ENCODE measurements at regions not wholly inside any gene's neighbourhood (a gene's known extent, or its start where the extent isn't known, plus 50 kb on each side); places are given as distances from the start of the nearest gene placed in this dataset.
A peak's percentile ranks its signal among the peaks of the same experiment; 100 is the strongest.

DNA sequence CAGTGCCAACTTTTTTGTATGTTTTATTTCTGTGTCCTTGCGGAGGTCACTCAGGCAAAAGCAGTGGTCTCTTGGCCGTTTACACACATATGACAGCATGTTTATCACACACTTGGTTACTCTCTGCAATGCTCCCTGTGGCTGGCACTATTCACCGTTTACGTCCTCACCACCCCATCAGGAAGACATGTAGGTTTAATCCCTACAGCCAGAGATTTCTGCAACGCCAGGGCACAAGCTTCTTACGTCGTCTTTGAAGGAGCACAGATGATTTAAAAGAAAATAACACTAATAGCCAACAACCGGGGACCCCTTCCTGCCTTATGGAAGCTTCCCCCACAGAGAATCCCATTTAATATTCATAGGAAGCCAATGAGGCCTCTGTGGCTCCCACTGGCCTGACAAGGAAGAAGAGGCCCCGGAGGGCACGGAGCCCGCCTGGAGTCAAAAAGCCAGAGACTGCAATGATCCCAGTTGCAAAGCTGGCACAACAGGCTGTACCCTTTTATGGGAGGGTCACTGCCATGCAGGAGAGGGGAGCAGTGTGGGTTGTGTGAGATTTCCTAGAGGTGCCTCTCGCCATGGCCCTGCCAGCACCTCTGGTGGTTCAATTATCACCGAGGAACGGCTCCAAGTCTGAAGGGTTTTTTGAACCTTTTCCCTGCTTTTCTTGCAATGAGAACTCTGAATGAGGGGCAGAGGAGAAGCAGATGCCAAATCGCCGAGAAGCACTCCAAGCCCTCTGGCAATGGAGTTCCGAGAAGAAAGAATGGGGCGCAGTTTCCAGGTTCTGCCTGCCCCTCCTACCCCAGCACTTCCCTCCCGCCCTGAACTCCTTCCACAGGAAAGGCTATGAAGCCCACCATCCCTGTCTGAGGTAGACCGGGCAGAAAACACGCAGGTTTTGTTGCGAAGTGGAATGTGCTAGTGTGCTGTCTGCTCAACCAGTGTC is 96.2 kb downstream of the THBS2 start:
- Mint-ChIP-seq H3K9me3 (no peaks in the 10 kb centered on the region), H3K4me3 (ENCODE audit: low read depth) (no peak overlapping the region), H3K27ac (no peak overlapping the region), H3K4me1 (ENCODE audit: low read depth) (no peaks in the 10 kb centered on the region), H3K36me3 (ENCODE audit: low read depth) (no peaks in the 10 kb centered on the region), H3K27me3 (ENCODE audit: low read depth) (no peaks in the 10 kb centered on the region)
- intact Hi-C loops (cut with micrococcal nuclease) = no loop called here
- DNase-seq (ENCODE audit: low spot score) = no peak

GRCh38 chr6:169156793-169157147 is 96.9 kb downstream of the THBS2 start:
- Mint-ChIP-seq H3K4me1 (ENCODE audit: low read depth) (no peaks in the 10 kb centered on the region), H3K27me3 (ENCODE audit: low read depth) (no peaks in the 10 kb centered on the region), H3K27ac (no peak overlapping the region), H3K36me3 (ENCODE audit: low read depth) (no peaks in the 10 kb centered on the region), H3K9me3 (no peaks in the 10 kb centered on the region), H3K4me3 (ENCODE audit: low read depth) (no peak overlapping the region)
- intact Hi-C loops (cut with micrococcal nuclease) = no loop called here
- DNase-seq (ENCODE audit: low spot score) = no peak

- Mint-ChIP-seq H3K27ac (no peak overlapping the region), H3K4me1 (ENCODE audit: low read depth) (no peaks in the 10 kb centered on the region), H3K9me3 (no peaks in the 10 kb centered on the region), H3K27me3 (ENCODE audit: low read depth) (no peaks in the 10 kb centered on the region), H3K36me3 (ENCODE audit: low read depth) (no peaks in the 10 kb centered on the region), H3K4me3 (ENCODE audit: low read depth) (no peak overlapping the region)
- DNase-seq (ENCODE audit: low spot score) = peak; percentile 6
- intact Hi-C loops (cut with micrococcal nuclease) = no loop called here
Observed at GRCh38 chr6:169156108-169156792, 97.4 kb downstream of the THBS2 start.

GRCh38 chr6:169155481-169155880 is 98.2 kb downstream of the THBS2 start:
- H3K9me3 Mint-ChIP-seq = no peaks in the 10 kb centered on the region
- no peak overlapping the region for H3K4me3 Mint-ChIP-seq (ENCODE audit: low read depth)
- no peaks in the 10 kb centered on the region for H3K4me1 Mint-ChIP-seq (ENCODE audit: low read depth)
- H3K27ac Mint-ChIP-seq = no peak overlapping the region
- intact Hi-C loops (cut with micrococcal nuclease) = no loop called here
- no peak for DNase-seq (ENCODE audit: low spot score)
- no peaks in the 10 kb centered on the region for H3K27me3 Mint-ChIP-seq (ENCODE audit: low read depth)
- no peaks in the 10 kb centered on the region for H3K36me3 Mint-ChIP-seq (ENCODE audit: low read depth)

GRCh38 chr6:169153401-169153800 is 100.2 kb downstream of the THBS2 start:
- no peak overlapping the region for H3K27ac Mint-ChIP-seq
- intact Hi-C loops (cut with micrococcal nuclease) = no loop called here
- no peak overlapping the region for H3K4me3 Mint-ChIP-seq (ENCODE audit: low read depth)
- DNase-seq (ENCODE audit: low spot score) = no peak
- peaks cover 5% of the 10 kb centered on the region for H3K9me3 Mint-ChIP-seq
- H3K27me3 Mint-ChIP-seq (ENCODE audit: low read depth) = peaks cover 2% of the 10 kb centered on the region
- H3K36me3 Mint-ChIP-seq (ENCODE audit: low read depth) = no peaks in the 10 kb centered on the region
- no peaks in the 10 kb centered on the region for H3K4me1 Mint-ChIP-seq (ENCODE audit: low read depth)

DNA sequence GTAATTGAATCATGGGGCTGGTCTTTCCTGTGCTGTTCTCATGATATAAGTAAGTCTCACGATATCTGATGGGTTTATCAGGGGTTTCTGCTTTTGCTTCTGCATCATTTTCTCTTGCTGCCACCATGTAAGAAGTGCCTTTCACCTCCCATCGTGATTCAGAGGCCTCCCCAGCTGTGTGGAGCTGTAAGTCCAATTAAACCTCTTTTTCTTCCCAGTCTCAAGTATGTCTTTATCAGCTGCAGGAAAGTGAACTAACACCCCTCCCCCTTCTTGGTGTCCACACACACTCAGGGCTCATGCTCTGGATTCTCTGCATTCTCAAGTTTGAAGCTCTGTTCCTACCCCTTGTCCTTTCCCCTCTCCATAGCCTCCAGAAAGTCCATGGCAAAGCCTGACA is 107.1 kb downstream of the THBS2 start:
- H3K9me3 Mint-ChIP-seq = peaks cover 5% of the 10 kb centered on the region
- intact Hi-C loops (cut with micrococcal nuclease) = no loop called here
- no peak for DNase-seq (ENCODE audit: low spot score)

GRCh38 chr6:169145991-169146501 is 107.6 kb downstream of the THBS2 start:
- Mint-ChIP-seq H3K9me3 (peaks cover 5% of the 10 kb centered on the region), H3K27me3 (ENCODE audit: low read depth) (peaks cover 2% of the 10 kb centered on the region), H3K27ac (no peak overlapping the region), H3K36me3 (ENCODE audit: low read depth) (no peaks in the 10 kb centered on the region), H3K4me1 (ENCODE audit: low read depth) (no peaks in the 10 kb centered on the region), H3K4me3 (ENCODE audit: low read depth) (no peak overlapping the region)
- DNase-seq (ENCODE audit: low spot score) = no peak
- intact Hi-C loops (cut with micrococcal nuclease) = no loop called here

More for the DNA sequence above, 107.1 kb downstream of the THBS2 start:
- Mint-ChIP-seq H3K27me3 (ENCODE audit: low read depth) (peaks cover 2% of the 10 kb centered on the region), H3K36me3 (ENCODE audit: low read depth) (no peaks in the 10 kb centered on the region), H3K4me3 (ENCODE audit: low read depth) (no peak overlapping the region), H3K4me1 (ENCODE audit: low read depth) (no peaks in the 10 kb centered on the region), H3K27ac (no peak overlapping the region)

DNA sequence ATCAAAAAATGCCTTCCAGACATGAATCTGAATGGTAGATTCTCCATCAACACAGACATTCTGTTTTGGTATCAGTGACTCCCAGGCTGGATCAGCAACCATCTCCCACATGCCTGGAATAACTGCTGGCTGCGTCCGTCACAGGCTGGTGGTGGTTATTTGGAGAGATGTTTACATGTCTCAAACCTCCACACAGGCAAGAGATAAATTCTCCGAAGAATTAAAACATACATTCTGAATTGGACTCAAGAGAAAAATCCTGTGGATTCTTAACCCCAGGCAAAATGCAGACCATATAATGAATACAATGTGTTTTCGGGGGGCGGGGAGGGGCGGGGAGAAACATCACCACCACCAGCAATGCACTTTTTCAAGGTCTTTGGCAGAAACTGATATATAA is 108.2 kb downstream of the THBS2 start:
- Mint-ChIP-seq H3K4me3 (ENCODE audit: low read depth) (no peak overlapping the region), H3K9me3 (peaks cover 5% of the 10 kb centered on the region)

DNA sequence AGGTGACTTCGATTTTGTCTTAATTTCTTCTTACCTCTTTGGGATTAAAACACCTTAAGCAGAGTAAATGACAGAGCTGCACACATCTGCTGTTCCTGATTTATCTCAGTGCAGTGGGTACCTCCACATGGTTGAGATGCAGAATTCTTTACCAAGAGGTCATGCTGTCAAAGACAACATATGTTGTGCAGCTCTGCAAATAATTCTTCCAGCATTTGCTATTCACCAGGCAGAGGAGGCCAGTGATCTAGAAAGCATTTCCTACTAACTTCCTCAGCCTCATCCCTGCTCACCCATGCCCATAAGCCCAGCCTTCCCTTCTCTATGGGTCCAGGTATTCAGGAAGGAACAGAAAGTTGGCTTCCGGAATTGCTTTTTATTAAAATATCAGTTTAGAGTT is 109.3 kb downstream of the THBS2 start:
- no peak overlapping the region for H3K4me3 Mint-ChIP-seq (ENCODE audit: low read depth)
- H3K4me1 Mint-ChIP-seq (ENCODE audit: low read depth) = no peaks in the 10 kb centered on the region
- no peak for DNase-seq (ENCODE audit: low spot score)
- no peaks in the 10 kb centered on the region for H3K9me3 Mint-ChIP-seq
- H3K27me3 Mint-ChIP-seq (ENCODE audit: low read depth) = no peaks in the 10 kb centered on the region
- H3K36me3 Mint-ChIP-seq (ENCODE audit: low read depth) = no peaks in the 10 kb centered on the region
- intact Hi-C loops (cut with micrococcal nuclease) = no loop called here
- no peak overlapping the region for H3K27ac Mint-ChIP-seq

More for the DNA sequence above, 108.2 kb downstream of the THBS2 start:
- Mint-ChIP-seq H3K27me3 (ENCODE audit: low read depth) (peaks cover 2% of the 10 kb centered on the region), H3K36me3 (ENCODE audit: low read depth) (no peaks in the 10 kb centered on the region), H3K4me1 (ENCODE audit: low read depth) (no peaks in the 10 kb centered on the region), H3K27ac (no peak overlapping the region)
- DNase-seq (ENCODE audit: low spot score) = no peak
- intact Hi-C loops (cut with micrococcal nuclease) = no loop called here

GRCh38 chr6:169142538-169142844 is 111.2 kb downstream of the THBS2 start:
- Mint-ChIP-seq H3K27ac (no peak overlapping the region), H3K9me3 (no peaks in the 10 kb centered on the region), H3K4me3 (ENCODE audit: low read depth) (no peak overlapping the region), H3K4me1 (ENCODE audit: low read depth) (no peaks in the 10 kb centered on the region), H3K27me3 (ENCODE audit: low read depth) (peaks cover 1% of the 10 kb centered on the region), H3K36me3 (ENCODE audit: low read depth) (no peaks in the 10 kb centered on the region)
- no peak for DNase-seq (ENCODE audit: low spot score)
- intact Hi-C loops (cut with micrococcal nuclease) = no loop called here

- H3K4me1 Mint-ChIP-seq (ENCODE audit: low read depth) = no peaks in the 10 kb centered on the region
Observed at GRCh38 chr6:169141671-169142537, 111.7 kb downstream of the THBS2 start.

GRCh38 chr6:169140986-169141495 is 112.6 kb downstream of the THBS2 start:
- H3K27me3 Mint-ChIP-seq (ENCODE audit: low read depth) = peaks cover 2% of the 10 kb centered on the region
- no peaks in the 10 kb centered on the region for H3K36me3 Mint-ChIP-seq (ENCODE audit: low read depth)
- no peak overlapping the region for H3K27ac Mint-ChIP-seq
- intact Hi-C loops (cut with micrococcal nuclease) = no loop called here
- no peaks in the 10 kb centered on the region for H3K4me1 Mint-ChIP-seq (ENCODE audit: low read depth)
- DNase-seq (ENCODE audit: low spot score) = no peak
- no peak overlapping the region for H3K4me3 Mint-ChIP-seq (ENCODE audit: low read depth)
- no peaks in the 10 kb centered on the region for H3K9me3 Mint-ChIP-seq

More at GRCh38 chr6:169141671-169142537, 111.7 kb downstream of the THBS2 start:
- Mint-ChIP-seq H3K4me3 (ENCODE audit: low read depth) (no peak overlapping the region), H3K9me3 (no peaks in the 10 kb centered on the region), H3K27me3 (ENCODE audit: low read depth) (peaks cover 1% of the 10 kb centered on the region), H3K27ac (no peak overlapping the region), H3K36me3 (ENCODE audit: low read depth) (no peaks in the 10 kb centered on the region)
- intact Hi-C loops (cut with micrococcal nuclease) = no loop called here
- DNase-seq (ENCODE audit: low spot score) = no peak

All from activated T-helper 2 cell treated with anti-CD3 and anti-CD28 coated beads, Interferon-gamma antibody, Interleukin-2, Interleukin-4, amounts not matched to agents 10 μg/mL and 5 μg/mL and 100 μg/mL, durations not matched to agents 14 hours and 24 hours and 36 hours (primary cell).